PC-3 (cell line): ENCODE measurements at regions not wholly inside any gene's neighbourhood (a gene's known extent, or its start where the extent isn't known, plus 50 kb on each side); places are given as distances from the start of the nearest gene placed in this dataset.

Experiments used
- CTCF ChIP-seq: fragments of 300-600 bp; sonication (generic); conservative IDR thresholded peaks from 2 replicates; pipeline ENCODE4 v1.5.1; 2017; ENCODE audit warnings: antibody characterized with exemption, low read depth, mild to moderate bottlenecking, low read length
- EZH2 ChIP-seq: fragments of 300-600 bp; sonication (generic); IDR thresholded peaks from one replicate; pipeline ENCODE4 v1.6.1; 2017; ENCODE audit warnings: antibody characterized with exemption, mild to moderate bottlenecking, low read length; ENCODE audit not compliant: unreplicated experiment

GRCh38 chr2:187037310-187037709 lies 188.3 kb upstream of the ZSWIM2 start:
- TF ChIP-seq CTCF: 0 out of 2 replicates have a peak, but pooled peaks have one; percentile 11
- TF ChIP-seq EZH2: no peak
